Duodenal mucosa (tissue), 2 donors: ENCODE measurements at regions not wholly inside any gene's neighbourhood (a gene's known extent, or its start where the extent isn't known, plus 50 kb on each side); places are given as distances from the start of the nearest gene placed in this dataset.
"Not testable (repeated sequence)": the region's sequence is repeated elsewhere in the genome, so short reads cannot be mapped to it uniquely, and the experiment has no call there.

Source experiments
- H3K27ac ChIP-seq: one replicate; pipeline ENCODE4 v1.7.0; 2013; ENCODE audit warnings: low read depth, low read length
- H3K27me3 ChIP-seq, 2 donors: one replicate each; pipeline ENCODE4 v1.7.0; 2013; ENCODE audit warnings: low read length in 2 of 2, control low read depth in 1 of 2; ENCODE audit not compliant: insufficient read depth in 2 of 2, control insufficient read depth in 1 of 2
- H3K36me3 ChIP-seq, 2 donors: one replicate each; pipeline ENCODE4 v1.7.0; 2013; ENCODE audit warnings: low read length in 2 of 2, control low read depth in 1 of 2; ENCODE audit not compliant: insufficient read depth in 2 of 2, control insufficient read depth in 1 of 2
- H3K4me1 ChIP-seq, 2 donors: one replicate each; pipeline ENCODE4 v1.7.0; 2013; ENCODE audit warnings: low read length in 2 of 2, control low read depth in 1 of 2; ENCODE audit not compliant: insufficient read depth in 2 of 2, control insufficient read depth in 1 of 2
- H3K4me3 ChIP-seq, 2 donors: one replicate each; pipeline ENCODE4 v1.7.0; 2013; ENCODE audit warnings: low read length in 2 of 2, low read depth in 1 of 2
- H3K9ac ChIP-seq, 2 donors: one replicate each; pipeline ENCODE4 v1.7.0; 2013; ENCODE audit warnings: low read length in 2 of 2, low read depth in 1 of 2
- H3K9me3 ChIP-seq, 2 donors: one replicate each; pipeline ENCODE4 v1.7.0; 2013; ENCODE audit warnings: low read length in 2 of 2, control low read depth in 1 of 2; ENCODE audit not compliant: control insufficient read depth in 1 of 2

GRCh38 chr1:221865808-221866207, 123.9 kb upstream of the DUSP10 start:
- no peaks in the 10 kb centered on the region for H3K36me3 ChIP-seq
- H3K4me3 ChIP-seq, result no peak overlapping the region
- H3K9me3 ChIP-seq, result no peaks in the 10 kb centered on the region
- H3K9ac ChIP-seq, result no peak overlapping the region
- peaks cover 0 to 3% of the 10 kb centered on the region in 2 donors for H3K4me1 ChIP-seq
- H3K27me3 ChIP-seq, result no peaks in the 10 kb centered on the region
- H3K27ac ChIP-seq, result no peak overlapping the region

- H3K9ac ChIP-seq, result no peak overlapping the region
Observed at GRCh38 chr1:221863635-221864034, 121.7 kb upstream of the DUSP10 start.

GRCh38 chr1:221862971-221863370, 121.1 kb upstream of the DUSP10 start:
- H3K9ac ChIP-seq, result no peak overlapping the region
- no peaks in the 10 kb centered on the region for H3K9me3 ChIP-seq
- no peaks in the 10 kb centered on the region for H3K4me1 ChIP-seq
- no peaks in the 10 kb centered on the region for H3K27me3 ChIP-seq
- no peak overlapping the region for H3K4me3 ChIP-seq
- H3K36me3 ChIP-seq, result no peaks in the 10 kb centered on the region
- H3K27ac ChIP-seq, result no peak overlapping the region

More at GRCh38 chr1:221863635-221864034, 121.7 kb upstream of the DUSP10 start:
- no peak overlapping the region for H3K27ac ChIP-seq
- no peak overlapping the region for H3K4me3 ChIP-seq
- no peaks in the 10 kb centered on the region for H3K27me3 ChIP-seq
- no peaks in the 10 kb centered on the region for H3K36me3 ChIP-seq
- peaks cover 0 to under 1% of the 10 kb centered on the region in 2 donors for H3K4me1 ChIP-seq
- no peaks in the 10 kb centered on the region for H3K9me3 ChIP-seq

DNA sequence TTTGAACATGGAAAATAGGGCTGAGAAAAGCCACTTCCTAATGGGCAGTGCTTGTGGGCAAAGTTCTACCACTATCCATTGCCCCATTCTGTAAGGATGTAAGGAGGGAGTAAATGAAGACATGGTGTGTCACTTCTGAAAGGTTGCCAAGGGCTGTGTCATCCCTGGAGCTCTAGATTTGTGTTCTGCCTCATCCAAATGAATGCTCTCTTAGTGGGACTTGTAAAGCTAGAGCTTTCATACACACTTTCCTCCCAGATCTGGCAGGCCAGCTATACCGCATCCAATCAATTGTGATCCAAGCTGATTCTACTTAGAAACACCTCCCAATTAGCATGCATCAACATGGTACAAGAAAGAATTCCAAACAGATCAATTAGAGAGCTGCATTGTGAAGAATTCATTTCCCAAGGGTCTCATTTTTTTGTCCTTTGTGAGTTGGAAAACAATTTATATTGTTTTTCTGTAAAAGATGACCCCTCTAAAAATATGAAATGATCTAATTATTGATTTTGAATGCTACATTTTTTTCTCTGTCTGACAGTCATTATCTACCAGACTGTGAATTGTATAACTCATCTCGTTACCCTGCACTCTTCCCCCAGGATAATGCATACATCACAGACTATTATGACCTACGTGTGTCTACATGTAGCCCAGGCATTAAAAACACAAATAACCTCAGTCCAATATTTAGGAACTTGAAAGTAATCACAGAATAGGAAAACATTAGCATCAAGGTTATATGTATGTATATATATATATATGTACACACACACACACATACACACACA, 117.1 kb upstream of the DUSP10 start:
- no peak overlapping the region for H3K27ac ChIP-seq
- no peaks in the 10 kb centered on the region for H3K4me1 ChIP-seq
- no peak overlapping the region for H3K9ac ChIP-seq
- no peak overlapping the region for H3K4me3 ChIP-seq
- H3K36me3 ChIP-seq, result no peaks in the 10 kb centered on the region
- H3K9me3 ChIP-seq, result no peaks in the 10 kb centered on the region
- no peaks in the 10 kb centered on the region for H3K27me3 ChIP-seq

- not testable (repeated sequence) for H3K27me3 ChIP-seq, H3K36me3 ChIP-seq, H3K9me3 ChIP-seq, H3K4me3 ChIP-seq, H3K27ac ChIP-seq, H3K9ac ChIP-seq, H3K4me1 ChIP-seq
Observed at GRCh38 chr1:221857094-221857444, 115.2 kb upstream of the DUSP10 start.

DNA sequence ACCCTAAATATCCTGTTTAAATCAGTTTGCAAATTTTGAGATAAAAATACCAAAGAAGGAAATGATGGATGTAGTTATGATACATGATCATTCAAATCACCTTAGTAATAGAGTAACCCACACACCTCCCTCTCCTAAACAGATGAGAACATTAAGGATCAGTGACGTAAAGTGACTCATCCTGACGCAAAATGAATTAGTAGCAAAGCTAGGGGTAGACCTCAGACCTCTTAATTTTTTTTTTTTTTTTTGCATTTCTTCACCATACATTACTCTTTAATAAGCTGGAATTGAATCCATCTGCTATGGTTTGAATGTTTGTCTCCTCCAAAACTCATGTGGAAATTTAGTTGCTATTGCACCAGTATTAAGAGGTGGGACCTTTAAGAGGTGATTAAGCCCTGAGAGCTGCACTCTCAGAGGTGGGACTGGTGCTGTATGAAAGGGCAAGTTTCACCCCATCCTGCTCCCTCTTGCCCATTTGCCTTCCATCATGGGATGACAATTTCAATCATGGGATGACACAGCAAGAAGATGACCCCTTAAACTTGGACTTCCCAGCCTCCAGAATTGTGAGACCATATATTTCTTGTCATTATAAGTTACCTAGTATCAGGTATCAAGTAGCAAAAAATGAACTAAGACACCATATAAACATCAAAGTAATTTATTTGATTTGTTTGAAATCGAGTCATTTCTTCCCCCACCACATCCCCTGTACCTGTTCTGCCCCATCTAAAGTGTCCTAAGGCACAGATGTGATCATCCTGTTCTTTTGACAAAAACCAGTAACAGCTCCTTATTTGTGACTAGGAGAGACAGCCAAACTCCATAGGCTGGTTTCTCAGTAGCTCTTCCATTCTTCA, 114.6 kb upstream of the DUSP10 start:
- no peaks in the 10 kb centered on the region for H3K36me3 ChIP-seq
- no peak overlapping the region for H3K27ac ChIP-seq
- H3K9ac ChIP-seq, result no peak overlapping the region
- H3K4me3 ChIP-seq, result no peak overlapping the region
- H3K27me3 ChIP-seq, result no peaks in the 10 kb centered on the region
- no peaks in the 10 kb centered on the region for H3K9me3 ChIP-seq
- H3K4me1 ChIP-seq, result no peaks in the 10 kb centered on the region

- no peak overlapping the region for H3K27ac ChIP-seq
- no peaks in the 10 kb centered on the region for H3K27me3 ChIP-seq
- no peak overlapping the region for H3K4me3 ChIP-seq
- H3K9ac ChIP-seq, result no peak overlapping the region
- H3K4me1 ChIP-seq, result no peaks in the 10 kb centered on the region
- no peaks in the 10 kb centered on the region for H3K36me3 ChIP-seq
- H3K9me3 ChIP-seq, result no peaks in the 10 kb centered on the region
Observed at GRCh38 chr1:221855156-221855555, 113.3 kb upstream of the DUSP10 start.

DNA sequence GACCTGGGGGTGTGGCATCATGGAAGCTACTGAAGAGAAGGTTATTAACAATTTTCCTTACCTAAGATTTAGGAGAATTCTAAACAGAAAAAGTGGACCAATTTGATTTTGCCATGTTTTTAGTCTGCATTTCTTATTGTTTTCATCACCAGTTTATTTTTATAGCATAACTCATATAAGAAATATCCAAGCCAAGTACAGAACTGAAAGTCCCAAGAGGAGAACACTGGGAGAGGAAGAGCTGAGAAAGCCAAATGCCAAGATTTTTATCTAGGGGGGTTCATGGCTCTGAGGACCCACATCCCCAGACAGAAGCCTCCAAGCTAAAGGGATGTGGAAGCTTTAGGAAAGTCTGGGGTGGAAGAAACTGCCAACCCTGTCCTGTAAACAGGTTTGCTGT, 109.4 kb upstream of the DUSP10 start:
- H3K36me3 ChIP-seq, result no peaks in the 10 kb centered on the region
- H3K27ac ChIP-seq, result no peak overlapping the region
- H3K4me1 ChIP-seq, result no peaks in the 10 kb centered on the region
- H3K9ac ChIP-seq, result no peak overlapping the region
- H3K27me3 ChIP-seq, result no peaks in the 10 kb centered on the region
- H3K4me3 ChIP-seq, result no peak overlapping the region
- H3K9me3 ChIP-seq, result no peaks in the 10 kb centered on the region

- no peaks in the 10 kb centered on the region for H3K4me1 ChIP-seq
- H3K4me3 ChIP-seq, result no peak overlapping the region
- H3K9ac ChIP-seq, result no peak overlapping the region
- H3K27ac ChIP-seq, result no peak overlapping the region
- H3K27me3 ChIP-seq, result no peaks in the 10 kb centered on the region
- H3K36me3 ChIP-seq, result no peaks in the 10 kb centered on the region
- H3K9me3 ChIP-seq, result no peaks in the 10 kb centered on the region
Observed at GRCh38 chr1:221850470-221851187, 108.7 kb upstream of the DUSP10 start.

- H3K4me3 ChIP-seq, result no peak overlapping the region
- no peaks in the 10 kb centered on the region for H3K36me3 ChIP-seq
- no peaks in the 10 kb centered on the region for H3K27me3 ChIP-seq
- H3K4me1 ChIP-seq, result no peaks in the 10 kb centered on the region
- H3K27ac ChIP-seq, result no peak overlapping the region
- H3K9me3 ChIP-seq, result no peaks in the 10 kb centered on the region
- no peak overlapping the region for H3K9ac ChIP-seq
Observed at GRCh38 chr1:221849897-221850296, 108.0 kb upstream of the DUSP10 start.
